ENCODE measurements at regions not wholly inside any gene's neighbourhood (a gene's known extent, or its start where the extent isn't known, plus 50 kb on each side); places are given as distances from the start of the nearest gene placed in this dataset.

DNA sequence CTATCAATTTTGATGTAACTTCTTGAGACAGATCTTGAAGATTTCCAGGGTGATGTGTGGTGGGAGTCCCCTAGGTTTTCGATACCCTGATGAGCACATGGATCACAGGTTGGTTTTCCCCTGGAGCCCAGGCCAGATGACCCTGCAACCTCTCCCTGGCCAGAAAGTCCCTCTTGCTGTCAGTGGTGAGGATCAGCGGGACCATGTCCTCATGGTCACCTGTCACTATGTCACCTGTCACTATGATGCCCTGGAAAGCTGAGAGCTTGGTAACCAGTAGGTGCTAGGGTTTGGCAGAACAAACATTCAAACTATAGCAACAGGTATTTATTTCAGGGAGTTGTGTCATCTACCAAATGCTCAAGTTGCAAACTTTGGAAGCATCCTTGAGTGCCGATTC is 197.9 kb downstream of the ARHGAP12 start:
- Mint-ChIP-seq H3K4me1 (ENCODE audit: low read depth) (no peaks in the 10 kb centered on the region), H3K9me3 (no peaks in the 10 kb centered on the region), H3K27me3 (peaks cover 6% of the 10 kb centered on the region), H3K36me3 (ENCODE audit: low read depth) (no peaks in the 10 kb centered on the region), H3K27ac (no peak overlapping the region), H3K4me3 (no peak overlapping the region)
- no peak for DNase-seq

DNA sequence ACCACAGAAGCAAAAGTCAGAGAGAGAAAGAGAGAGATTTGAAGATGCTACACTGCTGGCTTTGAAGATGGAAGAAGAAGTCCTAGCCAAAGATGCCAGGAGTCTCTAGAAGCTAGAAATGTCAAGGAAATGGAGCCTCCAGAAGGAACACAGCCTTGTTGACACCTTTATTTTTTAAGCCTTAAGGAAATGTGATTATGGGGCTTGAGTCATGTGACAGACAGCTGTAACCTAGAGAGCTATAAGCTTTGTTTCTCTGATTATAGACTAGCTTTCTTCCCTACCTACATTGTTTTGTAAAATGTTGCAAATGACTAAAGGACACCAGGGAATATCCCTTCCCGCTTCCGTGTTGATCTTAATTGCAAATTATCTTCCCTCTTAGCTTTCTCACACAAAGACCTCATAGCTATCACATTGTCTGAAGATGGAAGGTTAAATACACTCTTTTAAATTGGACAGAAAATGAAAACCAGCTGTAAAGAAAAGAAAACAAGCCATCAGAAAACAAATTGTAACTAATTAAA is 199.9 kb downstream of the ARHGAP12 start:
- Mint-ChIP-seq H3K4me3 (no peak overlapping the region), H3K4me1 (ENCODE audit: low read depth) (no peaks in the 10 kb centered on the region), H3K27me3 (peaks cover 6% of the 10 kb centered on the region), H3K36me3 (ENCODE audit: low read depth) (no peaks in the 10 kb centered on the region), H3K27ac (no peak overlapping the region), H3K9me3 (no peaks in the 10 kb centered on the region)
- no peak for DNase-seq

DNA sequence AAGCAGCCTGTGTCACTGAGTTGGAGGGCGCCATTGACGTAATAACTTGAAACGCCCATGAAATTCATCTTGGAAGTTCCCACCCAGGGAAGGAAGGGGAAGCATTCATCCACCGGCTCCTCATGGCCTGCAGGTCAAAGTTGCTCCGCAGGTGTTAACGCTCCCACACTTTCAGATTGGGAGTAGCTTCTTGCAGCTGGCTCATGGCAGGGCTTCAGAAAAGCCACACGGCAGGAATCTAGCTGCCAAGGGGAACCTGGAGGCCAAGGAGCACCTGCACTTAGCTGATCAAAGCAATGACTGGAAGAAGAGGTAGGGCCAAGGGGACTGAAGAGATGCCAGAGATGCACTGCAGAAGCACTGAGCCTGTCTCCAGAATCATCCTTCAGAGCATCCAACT is 203.2 kb downstream of the ARHGAP12 start:
- Mint-ChIP-seq H3K4me1 (ENCODE audit: low read depth) (peaks cover 7% of the 10 kb centered on the region), H3K4me3 (no peak overlapping the region), H3K27ac (no peak overlapping the region), H3K36me3 (ENCODE audit: low read depth) (no peaks in the 10 kb centered on the region), H3K9me3 (no peaks in the 10 kb centered on the region), H3K27me3 (peaks cover 7% of the 10 kb centered on the region)
- no peak for DNase-seq

DNA sequence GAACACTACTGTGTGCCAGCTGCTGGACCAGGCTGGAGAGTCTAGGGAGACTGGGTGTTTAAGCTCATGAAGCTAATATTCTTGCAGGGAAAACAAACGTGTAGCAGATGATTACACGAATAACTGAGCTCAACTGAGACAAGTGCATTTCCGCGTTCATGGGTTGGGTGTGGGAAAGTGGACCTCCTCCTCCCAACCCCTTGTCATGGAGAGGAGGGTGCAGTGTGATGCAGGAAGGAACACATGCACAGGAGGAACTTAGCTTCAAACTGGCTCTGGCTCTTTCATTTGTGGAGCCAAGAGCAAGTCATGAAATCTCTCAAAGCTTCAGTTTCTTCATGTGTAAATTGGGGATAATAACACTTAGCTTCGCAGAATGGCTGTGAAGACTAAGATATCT is 204.3 kb downstream of the ARHGAP12 start:
- Mint-ChIP-seq H3K27me3 (peaks cover 7% of the 10 kb centered on the region), H3K4me3 (no peak overlapping the region), H3K27ac (no peak overlapping the region), H3K9me3 (no peaks in the 10 kb centered on the region), H3K4me1 (ENCODE audit: low read depth) (peaks cover 7% of the 10 kb centered on the region), H3K36me3 (ENCODE audit: low read depth) (no peaks in the 10 kb centered on the region)
- no peak for DNase-seq

DNA sequence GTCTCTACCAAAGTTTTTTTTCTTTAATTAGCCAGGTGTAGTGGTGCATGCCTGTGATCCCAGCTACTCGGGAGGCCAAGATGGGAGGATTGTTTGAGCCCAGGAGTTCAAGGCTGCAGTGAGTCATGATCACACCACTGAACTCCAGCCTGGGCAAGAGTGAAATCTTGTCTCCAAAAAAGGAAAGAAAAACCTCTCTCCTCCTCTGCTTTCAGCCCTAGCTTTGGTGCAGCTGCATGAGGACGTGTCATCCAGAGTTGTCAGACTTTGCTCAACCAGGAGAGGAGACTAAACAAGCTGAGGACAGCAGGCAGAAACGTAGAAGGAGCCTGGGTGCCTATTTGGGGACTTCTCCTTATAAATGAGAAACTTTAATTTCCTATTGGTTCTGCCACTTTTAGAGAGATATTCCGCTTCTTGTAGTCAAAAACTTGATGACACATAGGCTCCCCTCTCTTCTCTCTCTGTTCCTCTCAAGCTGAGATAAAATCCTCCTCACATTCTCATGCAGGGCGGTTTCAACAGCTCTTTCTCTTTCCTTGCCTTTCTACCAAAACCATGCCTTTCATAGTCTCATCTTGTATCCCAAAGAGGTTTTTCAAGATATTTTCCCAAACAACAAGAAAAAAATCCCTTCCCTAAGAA is 205.4 kb downstream of the ARHGAP12 start:
- H3K4me1 Mint-ChIP-seq (ENCODE audit: low read depth) = peaks cover 7% of the 10 kb centered on the region
- DNase-seq = no peak

DNA sequence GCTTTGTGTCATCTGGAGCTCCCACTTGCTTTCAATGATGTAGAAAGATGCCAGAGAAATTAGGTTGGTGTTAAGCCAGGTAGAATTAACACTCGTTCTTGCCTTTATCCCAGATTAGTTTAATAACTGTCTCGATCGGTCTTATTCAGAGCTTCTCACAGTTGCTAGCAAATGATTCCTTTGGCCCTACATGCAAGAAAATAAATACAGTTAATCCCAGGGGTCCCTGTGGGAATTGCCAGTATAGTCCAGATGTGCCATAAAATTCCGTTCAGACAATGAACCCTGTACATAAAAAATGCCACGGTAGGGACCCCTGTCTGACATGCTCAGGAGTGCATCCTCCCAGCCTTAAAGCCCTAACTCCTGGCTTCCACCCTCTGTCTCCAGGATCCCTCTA is 207.5 kb downstream of the ARHGAP12 start:
- no peak overlapping the region for H3K4me3 Mint-ChIP-seq
- no peak overlapping the region for H3K27ac Mint-ChIP-seq
- H3K9me3 Mint-ChIP-seq = no peaks in the 10 kb centered on the region
- DNase-seq = no peak
- peaks cover 7% of the 10 kb centered on the region for H3K27me3 Mint-ChIP-seq
- no peaks in the 10 kb centered on the region for H3K36me3 Mint-ChIP-seq (ENCODE audit: low read depth)
- peaks cover 7% of the 10 kb centered on the region for H3K4me1 Mint-ChIP-seq (ENCODE audit: low read depth)

More for the DNA sequence above, 205.4 kb downstream of the ARHGAP12 start:
- Mint-ChIP-seq H3K36me3 (ENCODE audit: low read depth) (no peaks in the 10 kb centered on the region), H3K4me3 (no peak overlapping the region), H3K9me3 (no peaks in the 10 kb centered on the region), H3K27ac (no peak overlapping the region), H3K27me3 (peaks cover 7% of the 10 kb centered on the region)

DNA sequence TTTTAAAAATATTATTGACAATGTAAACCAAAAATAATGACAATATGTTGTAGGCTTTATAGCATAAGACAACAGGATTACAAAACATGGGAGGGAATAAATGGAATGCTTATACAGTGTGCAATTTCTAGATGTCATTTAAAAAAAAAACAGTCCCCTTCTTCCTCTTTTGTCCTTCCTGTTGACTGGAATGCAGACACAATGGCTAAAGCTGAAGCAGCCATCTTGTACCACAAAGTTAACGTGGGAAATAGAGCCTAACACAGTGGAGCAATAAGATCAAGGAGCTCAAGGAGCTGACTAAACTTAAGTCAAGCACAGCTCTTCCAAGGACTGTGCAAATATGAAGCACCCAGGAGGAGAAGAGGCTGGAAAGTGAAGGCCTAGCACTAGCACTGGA is 208.1 kb downstream of the ARHGAP12 start:
- Mint-ChIP-seq H3K4me1 (ENCODE audit: low read depth) (peaks cover 7% of the 10 kb centered on the region), H3K27me3 (peaks cover 7% of the 10 kb centered on the region), H3K36me3 (ENCODE audit: low read depth) (no peaks in the 10 kb centered on the region), H3K9me3 (no peaks in the 10 kb centered on the region), H3K4me3 (no peak overlapping the region), H3K27ac (no peak overlapping the region)
- no peak for DNase-seq

DNA sequence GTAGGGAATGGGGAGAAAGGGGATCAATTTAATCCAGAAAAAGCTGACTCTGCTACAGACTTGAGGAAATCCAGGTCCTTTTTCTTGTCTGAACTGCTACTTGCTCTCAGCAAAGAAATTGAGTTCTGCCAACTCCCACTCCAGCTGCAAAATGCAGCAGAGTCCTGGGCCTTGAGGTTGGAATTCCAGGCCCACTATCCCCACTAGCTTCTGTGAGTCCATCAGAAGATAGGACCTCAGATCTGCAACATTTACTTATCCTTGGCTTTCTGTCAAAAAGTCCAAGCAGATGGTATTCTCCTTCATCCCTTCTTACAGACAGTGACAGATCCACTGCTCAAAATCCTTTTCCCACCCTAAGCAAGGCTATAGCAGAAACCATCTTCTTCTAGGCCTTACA is 219.2 kb downstream of the ARHGAP12 start:
- peaks cover 26% of the 10 kb centered on the region for H3K4me1 Mint-ChIP-seq (ENCODE audit: low read depth)
- no peak for DNase-seq
- no peak overlapping the region for H3K27ac Mint-ChIP-seq
- H3K4me3 Mint-ChIP-seq = no peak overlapping the region
- no peaks in the 10 kb centered on the region for H3K27me3 Mint-ChIP-seq
- H3K9me3 Mint-ChIP-seq = peaks cover 23% of the 10 kb centered on the region
- H3K36me3 Mint-ChIP-seq (ENCODE audit: low read depth) = peaks cover 2% of the 10 kb centered on the region

DNA sequence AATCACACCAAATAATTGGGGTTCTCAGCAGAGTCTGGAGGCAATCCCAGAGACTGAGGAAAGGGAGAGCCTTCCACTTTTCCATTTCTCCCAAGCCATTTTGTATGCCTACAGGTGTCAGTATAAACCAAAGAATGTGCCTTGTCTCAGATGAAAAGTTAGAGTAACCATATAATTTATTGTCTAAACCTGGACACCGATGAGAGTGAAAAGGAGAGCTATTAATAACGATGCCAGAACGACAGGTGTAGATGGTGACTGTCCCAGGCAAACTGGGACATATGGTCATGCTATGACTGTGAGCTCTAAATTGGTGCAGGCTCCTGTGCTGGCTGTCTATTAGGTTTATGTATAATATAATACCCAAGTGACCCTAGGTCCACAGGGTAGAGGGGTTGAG is 219.6 kb downstream of the ARHGAP12 start:
- H3K9me3 Mint-ChIP-seq = peaks cover 23% of the 10 kb centered on the region
- no peak for DNase-seq
- no peak overlapping the region for H3K4me3 Mint-ChIP-seq
- H3K27me3 Mint-ChIP-seq = no peaks in the 10 kb centered on the region
- peaks cover 2% of the 10 kb centered on the region for H3K36me3 Mint-ChIP-seq (ENCODE audit: low read depth)
- H3K27ac Mint-ChIP-seq = no peak overlapping the region
- peaks cover 26% of the 10 kb centered on the region for H3K4me1 Mint-ChIP-seq (ENCODE audit: low read depth)

DNA sequence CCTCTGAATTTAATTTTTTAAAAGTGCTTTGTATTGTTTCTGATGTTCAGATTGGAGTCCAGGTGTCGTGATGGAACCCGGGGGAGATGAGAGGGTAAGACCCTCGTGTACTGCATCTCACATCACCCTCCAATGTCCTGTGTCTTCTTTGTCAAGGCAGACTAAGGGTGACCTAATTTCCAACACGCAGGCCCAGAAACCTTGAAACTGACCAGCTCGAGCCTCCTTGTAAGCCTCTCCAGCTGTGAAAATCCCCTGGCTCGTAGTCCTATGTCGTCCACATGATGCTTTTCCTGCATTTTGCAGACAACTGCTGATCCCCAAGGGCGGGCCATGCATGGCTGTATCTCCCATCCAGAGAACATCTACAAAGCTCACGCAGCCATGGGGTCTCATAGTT is 220.2 kb downstream of the ARHGAP12 start:
- H3K4me3 Mint-ChIP-seq = no peak overlapping the region

DNA sequence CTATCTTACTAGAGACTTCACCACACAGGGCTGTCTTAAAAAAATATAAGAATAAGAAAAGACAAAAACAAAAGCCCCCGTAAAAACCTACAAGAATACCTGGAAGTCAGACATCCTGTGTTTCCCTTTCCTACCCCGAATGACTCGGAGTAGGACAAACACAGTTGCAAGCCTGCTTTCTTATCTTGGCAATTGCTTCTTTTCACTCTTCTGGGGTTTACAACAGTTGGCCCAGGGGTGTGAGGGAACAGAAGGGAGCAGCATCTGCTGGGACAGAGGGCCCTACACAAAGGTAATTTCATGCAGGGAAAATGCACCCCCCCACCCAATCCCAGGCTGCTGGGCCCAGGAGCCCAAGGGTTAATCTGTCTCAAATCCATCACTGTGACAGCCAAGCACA is 220.6 kb downstream of the ARHGAP12 start:
- peaks cover 2% of the 10 kb centered on the region for H3K36me3 Mint-ChIP-seq (ENCODE audit: low read depth)
- peaks cover 21% of the 10 kb centered on the region for H3K9me3 Mint-ChIP-seq
- H3K4me1 Mint-ChIP-seq (ENCODE audit: low read depth) = peaks cover 26% of the 10 kb centered on the region
- DNase-seq = no peak
- H3K27ac Mint-ChIP-seq = peak overlapping the region; percentile 90
- H3K27me3 Mint-ChIP-seq = no peaks in the 10 kb centered on the region
- H3K4me3 Mint-ChIP-seq = no peak overlapping the region

More for the DNA sequence above, 220.2 kb downstream of the ARHGAP12 start:
- Mint-ChIP-seq H3K36me3 (ENCODE audit: low read depth) (peaks cover 2% of the 10 kb centered on the region), H3K4me1 (ENCODE audit: low read depth) (peaks cover 26% of the 10 kb centered on the region), H3K27me3 (no peaks in the 10 kb centered on the region), H3K27ac (peak overlapping the region; percentile 90), H3K9me3 (peaks cover 21% of the 10 kb centered on the region)
- no peak for DNase-seq

DNA sequence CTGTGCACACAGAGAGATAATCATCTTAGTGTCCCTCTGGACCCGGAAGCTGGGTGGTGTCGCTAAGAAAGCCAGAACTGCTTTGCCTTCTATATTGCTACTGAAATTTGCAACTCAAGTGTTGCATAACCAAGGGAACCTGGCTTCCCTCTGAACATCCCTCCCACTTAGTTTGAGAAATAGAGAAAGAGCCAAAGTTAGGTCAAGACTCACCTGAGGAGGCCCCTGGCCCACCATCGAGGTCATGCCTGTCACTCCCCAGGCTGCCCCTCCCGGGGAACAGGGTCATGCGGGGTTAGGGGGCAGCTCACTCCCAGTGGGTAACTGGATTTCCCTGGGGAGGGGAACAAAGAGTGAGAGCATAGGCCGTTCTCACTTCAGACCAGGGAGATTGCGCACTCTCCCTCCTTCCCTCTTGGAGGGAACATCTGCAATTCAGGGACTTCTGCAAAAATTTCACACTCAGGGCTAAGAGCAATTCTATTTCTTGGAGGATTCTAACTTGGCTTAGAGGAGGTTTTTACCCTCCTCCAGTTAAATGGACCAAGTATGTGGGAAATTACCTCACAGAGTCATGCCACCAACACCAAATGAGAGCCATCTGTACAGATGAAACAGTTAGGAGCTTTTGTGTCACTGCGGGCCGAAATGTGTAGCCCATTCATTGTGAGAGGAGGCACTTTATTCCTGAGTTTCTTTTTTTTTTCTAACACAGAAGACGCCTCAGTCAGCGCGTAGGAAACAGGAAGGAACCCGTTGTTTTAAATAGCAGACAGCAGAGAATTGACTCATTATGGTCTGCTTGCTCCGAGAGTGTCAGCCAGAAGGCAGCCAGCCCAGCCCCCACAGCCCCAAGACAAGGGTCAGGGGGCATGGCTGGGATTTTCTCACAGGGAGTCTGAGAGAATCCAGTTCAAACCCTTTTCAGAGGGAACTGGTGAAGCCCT is 221.3 kb downstream of the ARHGAP12 start:
- peak overlapping the region; percentile 21 for H3K4me3 Mint-ChIP-seq
- no peaks in the 10 kb centered on the region for H3K27me3 Mint-ChIP-seq
- peaks cover 2% of the 10 kb centered on the region for H3K36me3 Mint-ChIP-seq (ENCODE audit: low read depth)
- H3K27ac Mint-ChIP-seq = peak overlapping the region; percentile 90
- peak; percentile 72 for DNase-seq
- H3K9me3 Mint-ChIP-seq = peaks cover 16% of the 10 kb centered on the region
- peaks cover 26% of the 10 kb centered on the region for H3K4me1 Mint-ChIP-seq (ENCODE audit: low read depth)

DNA sequence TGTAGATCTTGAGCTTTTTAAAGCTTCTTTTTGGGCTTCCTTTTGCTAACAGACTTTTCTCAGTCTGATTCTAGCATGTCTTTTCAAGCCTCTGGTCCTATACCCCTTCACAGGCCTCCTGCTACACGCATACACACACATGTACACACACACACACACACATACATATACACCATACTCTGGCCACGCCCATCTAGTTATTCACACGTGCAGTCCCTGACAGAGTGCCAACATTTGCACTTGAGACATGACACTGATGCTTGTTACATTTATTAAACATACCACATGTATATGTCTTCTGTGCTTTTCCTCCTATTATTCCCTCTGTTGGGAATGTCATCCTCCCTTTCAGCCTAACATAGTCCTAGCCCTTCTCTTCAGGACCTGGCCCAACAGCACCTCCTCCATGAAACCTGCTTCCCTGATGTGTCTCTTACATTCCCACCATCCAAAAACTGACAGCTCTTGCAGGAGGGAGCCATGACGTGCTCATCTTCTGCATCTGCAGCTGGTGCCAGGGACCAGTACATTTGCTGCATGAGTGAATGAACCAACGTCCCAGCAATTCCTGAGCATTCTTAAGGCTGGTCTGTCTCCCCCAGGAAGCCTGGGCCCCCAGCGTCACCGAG is 222.1 kb downstream of the ARHGAP12 start:
- no peak for DNase-seq
- Mint-ChIP-seq H3K27ac (peak overlapping the region; percentile 90), H3K36me3 (ENCODE audit: low read depth) (peaks cover 2% of the 10 kb centered on the region), H3K4me1 (ENCODE audit: low read depth) (peaks cover 30% of the 10 kb centered on the region), H3K27me3 (no peaks in the 10 kb centered on the region), H3K9me3 (peaks cover 9% of the 10 kb centered on the region), H3K4me3 (no peak overlapping the region)

DNA sequence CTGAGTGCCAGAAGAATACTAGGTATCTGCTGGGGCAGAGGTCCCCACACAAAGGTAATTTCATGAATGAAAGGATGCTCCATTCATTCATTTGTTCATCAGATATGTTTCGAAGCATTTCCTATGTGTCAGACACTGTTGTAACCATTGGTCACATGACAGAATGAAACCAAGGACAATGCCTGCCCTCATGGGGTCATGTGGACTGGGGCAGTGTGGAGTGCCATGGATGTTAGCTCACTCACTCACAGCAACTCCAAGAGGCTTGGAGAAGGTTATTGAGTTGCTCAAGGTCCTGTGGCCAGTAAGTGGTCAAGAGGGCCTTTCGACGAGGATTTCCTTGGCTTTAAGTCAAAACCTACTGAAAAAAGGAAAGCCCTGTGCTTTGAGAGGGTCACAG is 223.5 kb downstream of the ARHGAP12 start:
- Mint-ChIP-seq H3K9me3 (peaks cover 6% of the 10 kb centered on the region), H3K4me1 (ENCODE audit: low read depth) (peaks cover 32% of the 10 kb centered on the region), H3K27ac (no peak overlapping the region)

More for the DNA sequence above, 223.5 kb downstream of the ARHGAP12 start:
- Mint-ChIP-seq H3K36me3 (ENCODE audit: low read depth) (no peaks in the 10 kb centered on the region), H3K4me3 (no peak overlapping the region), H3K27me3 (no peaks in the 10 kb centered on the region)
- DNase-seq = no peak
